GM21360 (cell line): ENCODE measurements at regions not wholly inside any gene's neighbourhood (a gene's known extent, or its start where the extent isn't known, plus 50 kb on each side); places are given as distances from the start of the nearest gene placed in this dataset.
"Not testable (repeated sequence)": the region's sequence is repeated elsewhere in the genome, so short reads cannot be mapped to it uniquely, and the experiment has no call there.

Source experiments
- ATAC-seq: cut with Tn5 transposase; IDR thresholded peaks from one replicate; pipeline ENCODE4 v1.9.1; 2021; ENCODE audit warnings: mild to moderate bottlenecking, moderate library complexity; ENCODE audit not compliant: unreplicated experiment

DNA sequence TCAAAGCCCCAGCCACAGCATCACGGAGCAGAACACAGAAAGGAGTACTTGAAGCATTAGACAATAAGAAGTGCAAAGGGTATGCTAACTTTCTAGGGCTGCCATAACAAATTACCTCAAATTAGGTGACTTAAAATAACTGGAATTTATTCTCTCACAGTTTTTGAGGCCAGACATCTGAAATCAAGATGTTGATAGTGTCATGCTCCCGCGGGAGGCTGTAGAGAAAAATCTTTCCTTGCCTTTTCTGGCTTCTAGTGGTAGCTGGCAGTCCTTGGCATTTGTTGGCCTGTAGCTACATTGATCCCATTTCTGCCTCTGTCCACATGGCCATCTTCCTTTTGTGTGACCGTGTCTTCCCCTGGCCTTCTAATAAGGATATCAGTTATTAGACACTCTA is 51.9 kb upstream of the SPDL1 start:
- ATAC-seq: no peak

DNA sequence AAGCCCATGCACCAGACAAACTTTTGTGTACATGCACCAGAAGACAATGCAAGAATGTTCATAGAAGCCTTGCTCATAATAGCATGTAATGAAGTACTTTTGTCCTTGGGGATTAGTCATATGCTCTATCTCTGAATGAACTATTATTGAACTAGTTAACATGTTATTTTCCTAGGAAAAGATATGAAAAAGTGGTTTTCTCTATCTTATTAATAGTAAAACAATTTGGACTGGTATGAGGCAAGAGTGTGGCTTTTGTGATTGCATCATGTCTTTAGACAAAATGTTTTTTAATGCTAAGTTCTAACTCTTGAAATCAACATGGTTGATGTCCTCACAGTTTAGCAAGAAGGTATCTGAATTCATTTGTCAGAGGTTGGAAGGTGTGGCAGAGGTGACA is 55.7 kb upstream of the SPDL1 start:
- no peak for ATAC-seq

- no peak for ATAC-seq
Observed at GRCh38 chr5:169527066-169527465, 56.5 kb upstream of the SPDL1 start.

GRCh38 chr5:169522851-169523250 is 60.7 kb upstream of the SPDL1 start:
- ATAC-seq: no peak

DNA sequence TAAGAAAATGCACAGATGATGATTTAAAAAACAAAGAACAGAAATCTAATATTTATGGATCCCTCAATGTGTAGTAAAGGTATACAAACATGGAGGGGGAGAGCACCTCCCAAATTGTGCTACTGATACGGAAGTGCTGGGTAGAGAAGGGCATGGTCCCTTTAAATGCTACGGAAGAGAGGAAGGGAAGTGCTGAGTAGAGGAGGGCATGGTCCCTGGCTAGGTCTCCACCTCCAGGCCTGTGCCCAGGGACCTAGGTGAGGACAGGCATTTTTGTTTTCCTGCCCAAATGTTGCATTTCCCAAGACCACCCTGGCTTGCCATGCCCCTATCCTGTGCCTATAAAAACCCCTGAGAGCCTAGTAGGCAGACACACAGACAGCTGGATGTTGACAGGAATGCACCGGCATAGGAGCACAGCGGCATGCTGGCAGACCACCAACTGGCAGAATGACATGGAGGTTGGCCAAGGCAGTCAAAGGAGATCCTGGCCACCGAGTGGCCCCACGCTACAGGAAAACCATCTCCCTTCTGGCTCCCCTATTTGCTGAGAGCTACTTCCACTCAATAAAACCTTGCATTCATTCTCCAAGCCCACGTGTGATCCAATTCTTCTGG is 62.1 kb upstream of the SPDL1 start:
- no peak for ATAC-seq

GRCh38 chr5:169519358-169519757 is 64.2 kb upstream of the SPDL1 start:
- no peak for ATAC-seq

DNA sequence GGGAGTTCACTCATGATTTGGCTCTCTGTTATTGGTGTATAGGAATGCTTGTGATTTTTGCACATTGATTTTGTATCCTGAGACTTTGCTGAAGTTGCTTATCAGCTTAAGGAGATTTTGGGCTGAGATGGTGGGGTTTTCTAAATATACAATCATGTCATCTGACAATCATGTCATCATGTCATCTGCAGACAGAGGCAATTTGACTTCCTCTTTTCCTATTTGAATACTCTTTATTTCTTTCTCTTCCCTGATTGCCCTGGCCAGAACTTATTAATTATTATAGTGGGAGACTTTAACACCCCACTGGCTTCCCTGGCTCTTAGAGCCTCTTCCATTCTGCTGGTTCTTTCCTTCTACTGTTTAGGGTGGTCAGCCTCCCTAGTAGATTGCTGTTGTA is 64.8 kb upstream of the SPDL1 start:
- ATAC-seq: not testable (repeated sequence)

DNA sequence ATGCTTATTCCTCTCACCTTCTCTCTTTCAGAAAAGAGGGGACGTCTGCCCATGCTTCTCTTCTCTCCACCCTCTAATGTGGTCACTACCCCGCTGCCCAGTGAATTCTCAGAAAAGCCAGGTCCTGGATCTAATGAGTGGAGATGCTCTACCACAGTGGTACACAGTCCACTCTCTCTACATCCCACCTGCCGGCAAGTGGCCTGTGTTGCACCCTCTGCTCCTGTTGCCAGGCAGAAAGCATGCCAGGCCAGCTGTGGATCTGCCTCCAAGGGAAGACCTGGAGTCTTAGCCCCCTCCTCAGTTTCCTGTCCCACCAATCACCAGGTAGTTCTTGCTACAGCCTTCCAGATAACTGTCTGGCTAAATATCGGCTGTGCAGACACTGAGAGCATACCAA is 71.2 kb upstream of the SPDL1 start:
- no peak for ATAC-seq

DNA sequence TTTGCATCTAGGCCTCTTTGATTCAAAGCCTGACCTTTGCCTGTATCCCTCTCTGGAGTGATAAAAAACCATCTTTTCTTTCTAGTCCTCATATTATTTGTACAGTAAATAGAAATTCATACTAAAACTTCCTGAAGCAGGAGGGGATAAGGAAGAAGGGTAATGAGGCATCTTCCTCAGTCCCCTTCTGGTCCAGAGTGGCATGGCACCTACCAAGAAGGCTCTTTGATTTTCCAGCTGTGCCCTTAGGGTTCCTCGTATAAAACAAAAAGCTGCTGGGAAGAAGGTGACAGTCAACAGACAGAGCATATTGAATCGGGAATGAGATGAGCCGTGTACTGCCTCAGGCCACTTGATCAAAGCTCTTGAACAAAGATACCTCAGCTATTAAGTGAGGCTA is 71.9 kb upstream of the SPDL1 start:
- no peak for ATAC-seq

- ATAC-seq: no peak
Observed at GRCh38 chr5:169507051-169507450, 76.5 kb upstream of the SPDL1 start.

DNA sequence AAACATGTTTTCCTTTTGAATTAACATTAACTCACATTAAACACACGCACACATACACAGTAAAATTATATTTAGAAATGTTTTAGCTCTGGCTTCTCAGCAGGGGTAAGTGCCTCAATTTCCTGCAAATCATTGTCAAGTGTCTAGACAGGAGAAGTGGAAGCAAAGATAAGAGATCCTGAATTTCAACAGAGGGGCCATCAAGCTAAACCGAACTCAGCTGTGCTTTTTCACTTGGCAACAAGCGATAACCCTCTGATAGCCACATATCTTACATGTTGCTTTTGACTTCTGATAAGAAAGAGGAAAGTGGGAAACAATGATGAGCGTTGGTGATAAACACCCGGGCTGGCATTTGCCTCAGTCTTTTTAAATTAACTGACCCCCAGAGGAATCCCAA is 79.7 kb upstream of the SPDL1 start:
- no peak for ATAC-seq

DNA sequence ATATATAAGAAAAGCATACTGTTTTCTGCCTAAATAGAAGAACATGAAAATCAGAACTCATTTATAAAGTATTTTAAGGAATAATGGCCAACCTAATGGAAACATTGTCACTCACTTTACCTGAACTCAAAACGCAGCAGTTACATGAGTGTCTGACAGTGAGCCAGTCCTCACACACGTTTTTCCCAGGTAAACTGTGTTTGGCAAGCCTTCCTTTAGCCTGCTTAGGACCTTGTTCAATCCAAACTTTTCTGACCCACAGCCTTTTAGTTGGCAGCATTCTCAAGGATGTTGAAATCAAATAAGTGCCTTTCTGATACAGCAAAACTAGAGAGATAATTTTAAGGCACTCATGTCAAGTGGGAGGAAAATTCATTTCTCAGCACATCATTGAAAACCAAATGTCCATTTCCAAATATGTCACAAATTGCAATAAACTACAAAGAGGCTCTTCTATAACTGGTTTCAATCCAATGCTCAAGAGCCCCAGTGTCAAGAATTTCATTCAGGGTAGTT is 83.5 kb upstream of the SPDL1 start:
- ATAC-seq: no peak

GRCh38 chr5:169496878-169497277 is 86.7 kb upstream of the SPDL1 start:
- ATAC-seq: no peak

DNA sequence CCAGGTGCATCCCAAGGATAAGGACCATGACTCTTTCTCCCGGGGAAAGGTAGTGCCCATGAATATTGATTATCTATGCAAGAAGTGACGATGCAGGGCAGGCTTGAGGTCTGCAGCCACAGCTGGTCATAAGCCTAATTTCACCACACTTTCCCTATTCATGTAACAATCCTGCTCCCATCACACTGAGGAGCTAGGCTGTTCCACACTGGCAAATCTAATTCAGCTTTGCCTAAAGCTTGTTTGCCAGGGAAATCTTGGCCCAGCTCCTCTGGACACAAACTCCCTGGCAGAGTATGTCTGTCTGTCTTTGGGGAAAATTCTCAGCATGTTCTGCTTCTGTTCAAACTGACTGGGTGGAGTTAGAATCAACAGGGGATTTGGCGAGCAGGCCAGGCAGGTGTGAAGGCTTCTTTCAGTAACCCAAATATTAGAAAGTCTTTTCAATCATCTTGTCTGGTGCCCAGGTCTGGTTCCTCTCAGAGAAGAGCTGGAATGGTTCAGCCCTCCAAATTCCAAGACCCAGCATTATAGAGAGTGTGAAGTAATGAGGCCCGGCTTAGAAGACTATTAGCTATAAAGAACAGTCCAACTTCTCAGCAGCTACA is 88.5 kb upstream of the SPDL1 start:
- no peak for ATAC-seq

DNA sequence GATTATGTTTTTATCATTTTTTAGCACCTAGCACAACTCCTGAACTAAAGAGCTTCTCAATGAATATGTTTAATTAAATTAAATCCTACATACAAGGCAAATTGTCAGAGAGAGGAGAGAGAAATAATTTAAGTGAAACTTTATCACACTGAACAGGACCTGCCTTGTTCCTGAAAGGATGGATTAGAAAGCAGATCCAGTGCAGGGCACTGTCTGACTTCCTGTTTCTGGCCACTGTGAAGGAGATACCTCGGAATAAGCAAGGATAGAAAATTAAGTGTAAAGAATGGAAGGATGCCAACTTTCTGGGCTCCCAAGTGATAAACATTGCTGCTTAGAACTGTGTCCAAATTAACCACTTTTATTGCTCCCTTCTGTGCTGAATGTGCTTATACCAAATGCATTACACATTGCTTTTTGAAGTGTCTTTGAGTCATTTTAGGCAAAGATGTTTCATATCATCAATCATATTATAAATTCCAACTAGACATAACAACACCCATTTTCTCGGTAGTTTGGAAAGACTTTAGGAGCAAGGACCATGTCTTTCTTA is 89.1 kb upstream of the SPDL1 start:
- no peak for ATAC-seq

DNA sequence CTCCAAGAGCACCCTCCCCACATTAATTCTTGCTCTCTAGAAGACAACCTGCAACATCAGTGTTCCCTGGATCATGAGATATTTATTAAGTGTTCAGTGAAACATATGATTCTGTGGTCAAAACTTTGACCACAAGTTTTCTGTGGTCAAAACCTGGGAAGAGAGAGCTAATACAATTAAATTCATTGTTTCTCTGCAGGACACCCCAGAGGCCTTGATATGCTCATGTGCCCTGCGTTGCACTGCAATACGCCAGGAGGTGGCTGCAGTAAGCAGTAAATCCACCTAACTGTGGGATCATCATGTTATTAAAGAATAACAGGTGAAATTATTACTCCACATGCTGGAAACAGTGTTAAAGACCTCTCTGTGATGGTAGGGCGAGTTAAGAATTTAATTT is 109.3 kb upstream of the SPDL1 start:
- ATAC-seq: no peak

GRCh38 chr5:169472544-169472943 is 111.0 kb upstream of the SPDL1 start:
- no peak for ATAC-seq

GRCh38 chr5:169471021-169471420 is 112.6 kb upstream of the SPDL1 start:
- ATAC-seq: no peak

GRCh38 chr5:169467041-169467771 is 116.4 kb upstream of the SPDL1 start:
- ATAC-seq: no peak

- no peak for ATAC-seq
Observed at GRCh38 chr5:169460896-169461295, 122.7 kb upstream of the SPDL1 start.

GRCh38 chr5:169460123-169460522 is 123.5 kb upstream of the SPDL1 start:
- no peak for ATAC-seq

GRCh38 chr5:169458221-169458620 is 125.4 kb upstream of the SPDL1 start:
- no peak for ATAC-seq
